SW480 (cell line): ENCODE measurements at regions not wholly inside any gene's neighbourhood (a gene's known extent, or its start where the extent isn't known, plus 50 kb on each side); places are given as distances from the start of the nearest gene placed in this dataset.

ENCODE experiments used
- DNase-seq: peaks from one replicate; pipeline ENCODE4 v3.0.0-alpha.2; 2016; ENCODE audit warnings: low spot score

DNA sequence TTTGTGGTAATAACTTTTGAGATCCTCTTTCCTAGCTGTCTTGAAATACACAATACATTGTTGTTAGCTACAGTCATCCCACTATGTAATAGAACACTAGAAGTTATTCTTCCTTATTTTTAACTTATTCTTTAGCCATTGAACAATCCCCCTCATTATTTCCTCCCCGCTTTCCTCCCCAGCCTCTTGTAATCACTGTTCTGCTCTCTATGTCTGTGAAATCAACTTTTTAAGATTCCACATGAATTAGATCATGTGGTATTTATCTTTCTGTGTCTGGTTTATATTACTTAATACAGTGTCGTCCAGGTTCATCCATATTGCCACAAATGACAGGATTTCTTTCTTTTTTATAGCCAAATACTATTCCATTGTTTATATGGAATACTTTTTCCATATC is 72.9 kb downstream of the SLC10A2 start:
- no peak for DNase-seq

GRCh38 chr13:102984210-102984609 is 82.0 kb downstream of the SLC10A2 start:
- no peak for DNase-seq

DNA sequence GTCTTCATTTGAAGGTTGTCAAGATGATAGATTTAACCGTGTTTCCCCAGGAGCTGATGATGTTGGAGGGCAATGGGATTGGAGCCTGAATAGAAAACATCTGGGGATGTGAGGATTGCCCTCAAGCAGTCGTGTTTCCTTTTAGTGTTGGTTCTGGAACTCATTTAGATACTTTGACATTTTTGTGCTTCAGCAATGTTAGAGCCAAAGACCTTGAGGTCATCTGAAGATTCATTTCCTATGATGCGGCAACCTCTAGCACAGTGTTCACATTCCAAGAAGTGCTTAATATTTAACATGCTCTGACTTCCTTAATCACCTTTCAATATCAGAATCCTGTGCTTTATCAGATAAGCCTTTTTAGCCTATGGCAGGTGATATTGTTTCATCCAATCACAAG is 82.7 kb downstream of the SLC10A2 start:
- no peak for DNase-seq

- DNase-seq, result no peak
Observed at GRCh38 chr13:102980331-102980982, 85.8 kb downstream of the SLC10A2 start.

DNA sequence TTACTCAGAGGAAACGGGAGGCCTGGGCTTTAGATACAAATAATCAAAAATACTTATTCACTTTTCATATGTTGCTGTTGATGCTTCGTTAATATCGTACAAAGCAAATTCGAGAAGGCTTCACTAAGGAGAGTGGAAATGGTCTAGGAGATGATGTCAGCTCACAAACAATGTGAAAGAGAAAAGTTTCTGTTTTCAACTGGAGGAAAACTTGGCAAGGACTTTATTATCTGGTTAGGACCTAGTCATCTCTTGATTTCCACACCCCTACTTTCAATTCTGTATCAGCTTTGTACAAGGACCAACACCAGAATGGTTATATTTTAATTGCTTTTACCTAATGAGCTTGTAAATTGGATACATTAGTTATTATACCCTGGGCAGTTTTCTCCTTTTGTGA is 88.0 kb downstream of the SLC10A2 start:
- no peak for DNase-seq

DNA sequence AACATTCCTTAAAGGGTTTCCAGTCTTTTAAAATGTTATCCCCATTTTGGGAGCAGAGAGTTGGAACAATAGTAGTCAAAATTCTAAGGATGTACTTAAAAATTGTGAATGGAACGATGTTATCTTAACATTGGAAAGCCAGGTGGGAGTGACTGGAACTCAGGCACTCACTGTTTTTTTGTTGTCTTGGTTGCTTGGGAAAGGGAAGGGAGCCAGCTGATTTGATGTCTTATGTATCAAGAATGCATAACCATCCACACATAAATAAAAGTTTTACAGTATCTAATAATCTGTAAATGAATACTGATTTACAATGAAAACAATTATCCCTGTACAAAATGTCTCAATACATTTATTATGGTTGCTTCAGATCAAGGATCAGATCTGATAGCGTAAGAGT is 88.7 kb downstream of the SLC10A2 start:
- DNase-seq, result no peak

GRCh38 chr13:102974317-102975087 is 91.7 kb downstream of the SLC10A2 start:
- no peak for DNase-seq

GRCh38 chr13:102972191-102972590 is 94.0 kb downstream of the SLC10A2 start:
- DNase-seq, result no peak

GRCh38 chr13:102970542-102970941 is 95.7 kb downstream of the SLC10A2 start:
- no peak for DNase-seq

DNA sequence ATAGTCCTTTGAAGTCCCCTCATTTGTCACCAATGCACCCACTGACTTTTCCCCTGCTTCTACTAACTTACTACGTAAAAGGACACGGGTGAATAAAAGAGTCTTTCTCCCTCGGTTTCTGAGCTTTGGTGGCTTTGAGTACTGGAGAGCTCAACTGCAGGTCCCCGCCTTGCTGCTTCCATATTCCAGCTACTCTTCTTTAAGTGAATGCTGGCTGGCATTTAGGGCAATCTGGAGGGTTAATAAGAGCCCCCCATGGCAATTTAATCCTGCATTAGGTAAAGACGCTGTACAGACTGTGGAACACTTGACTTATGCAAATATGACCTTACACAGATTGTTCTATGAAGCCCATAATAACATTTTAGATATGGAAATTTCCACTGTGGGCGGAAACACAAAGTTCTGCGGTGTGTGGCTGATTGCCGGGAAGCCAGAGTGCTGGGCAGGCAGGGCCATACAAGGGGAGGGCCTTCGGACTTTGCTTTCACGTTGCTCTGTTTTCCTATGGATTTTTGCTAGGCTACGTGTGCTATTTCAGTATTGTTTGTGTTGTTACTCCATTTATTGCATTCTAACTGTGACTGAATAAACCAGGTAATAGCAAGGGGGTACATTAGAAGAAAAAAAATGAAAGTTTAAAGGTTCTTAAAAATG is 97.5 kb downstream of the SLC10A2 start:
- DNase-seq, result peak; percentile 8

GRCh38 chr13:102965802-102966201 is 100.4 kb downstream of the SLC10A2 start:
- DNase-seq, result no peak

- DNase-seq, result no peak
Observed at GRCh38 chr13:102962430-102962829, 103.8 kb downstream of the SLC10A2 start.

DNA sequence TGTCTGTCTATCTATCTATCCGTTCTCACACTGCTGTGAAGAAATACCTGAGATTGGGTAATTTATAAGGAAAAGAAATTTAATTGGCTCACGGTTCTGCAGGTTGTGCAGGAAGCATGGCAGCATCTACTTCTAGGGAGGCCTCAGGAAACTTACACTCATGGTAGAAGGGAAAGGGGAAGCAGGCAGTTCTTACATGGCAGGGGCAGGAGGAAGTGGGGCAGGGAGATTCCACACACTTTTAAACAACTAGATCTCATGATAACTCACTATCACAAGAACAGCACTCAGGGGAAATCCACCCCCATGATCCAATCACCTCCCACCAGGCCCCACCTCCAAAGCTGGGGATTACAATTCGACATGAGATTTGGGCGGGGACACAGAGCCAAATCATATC is 105.3 kb downstream of the SLC10A2 start:
- no peak for DNase-seq

DNA sequence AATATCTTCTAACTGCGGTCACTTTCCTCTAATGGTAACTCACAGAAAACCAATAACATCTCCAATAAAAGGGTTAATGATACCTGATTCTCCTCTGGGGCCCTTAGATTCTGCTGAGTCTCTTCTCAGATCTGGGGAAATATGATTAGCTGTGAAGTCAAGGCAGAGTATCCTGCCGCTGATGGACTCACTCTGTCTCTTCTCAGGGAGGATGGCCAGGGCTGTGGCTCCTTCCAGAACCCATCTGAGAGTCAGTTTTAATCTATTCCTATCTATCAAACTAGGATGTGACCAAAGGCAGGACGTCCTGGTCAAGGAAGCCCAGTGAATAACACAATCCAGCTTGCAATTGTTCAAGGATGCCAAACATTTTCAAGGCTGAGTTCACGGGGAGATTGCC is 109.8 kb downstream of the SLC10A2 start:
- DNase-seq, result no peak

DNA sequence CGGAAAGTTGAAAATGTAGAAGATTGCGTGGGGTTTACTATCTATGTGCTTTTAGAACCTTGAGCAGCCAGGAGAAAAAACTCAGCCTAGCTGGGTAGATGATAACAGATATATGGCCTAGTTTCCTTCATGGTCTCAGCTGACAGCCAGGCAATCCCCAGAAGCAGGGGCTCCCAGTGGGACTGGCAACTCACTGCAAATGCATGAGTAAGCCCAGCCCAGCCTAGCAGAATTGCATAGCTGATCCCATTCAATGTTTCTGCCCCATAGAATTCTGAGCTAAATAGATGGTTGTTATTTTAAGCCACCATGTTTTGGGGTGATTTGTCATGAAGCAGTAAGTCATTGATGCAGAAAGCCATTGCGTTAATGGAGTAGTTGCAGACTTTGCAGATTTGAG is 108.5 kb downstream of the ERCC5 start:
- no peak for DNase-seq

- DNase-seq, result no peak
Observed at GRCh38 chr13:102951808-102952207, 106.0 kb downstream of the ERCC5 start.

- DNase-seq, result no peak
Observed at GRCh38 chr13:102947745-102948405, 102.0 kb downstream of the ERCC5 start.

GRCh38 chr13:102945886-102946285 is 100.1 kb downstream of the ERCC5 start:
- DNase-seq, result no peak

DNA sequence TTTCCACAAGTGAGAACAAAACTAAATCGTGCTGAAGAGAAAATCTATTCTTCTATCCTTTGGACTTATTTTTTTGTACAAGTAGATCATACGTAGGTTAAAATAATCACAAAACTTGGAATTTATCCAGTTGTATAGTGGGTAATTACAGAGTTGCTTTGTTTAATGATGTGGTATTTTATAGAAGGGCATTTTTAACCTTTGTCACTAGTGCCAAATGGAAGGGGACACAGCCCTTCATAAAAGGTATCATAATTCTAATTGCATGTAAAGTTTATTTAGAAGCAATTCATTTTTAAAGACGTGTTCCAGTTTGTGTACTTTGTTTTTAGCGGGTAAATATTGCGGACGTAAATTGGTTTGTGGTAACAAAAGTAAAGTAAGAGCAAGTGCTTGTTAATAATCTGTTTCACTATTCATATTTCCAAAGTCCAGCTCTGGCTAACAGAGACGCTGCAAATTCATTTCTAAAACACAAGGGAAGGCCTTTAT is 99.5 kb downstream of the ERCC5 start:
- DNase-seq, result peak; percentile 23

GRCh38 chr13:102944821-102945220 is 99.0 kb downstream of the ERCC5 start:
- no peak for DNase-seq

DNA sequence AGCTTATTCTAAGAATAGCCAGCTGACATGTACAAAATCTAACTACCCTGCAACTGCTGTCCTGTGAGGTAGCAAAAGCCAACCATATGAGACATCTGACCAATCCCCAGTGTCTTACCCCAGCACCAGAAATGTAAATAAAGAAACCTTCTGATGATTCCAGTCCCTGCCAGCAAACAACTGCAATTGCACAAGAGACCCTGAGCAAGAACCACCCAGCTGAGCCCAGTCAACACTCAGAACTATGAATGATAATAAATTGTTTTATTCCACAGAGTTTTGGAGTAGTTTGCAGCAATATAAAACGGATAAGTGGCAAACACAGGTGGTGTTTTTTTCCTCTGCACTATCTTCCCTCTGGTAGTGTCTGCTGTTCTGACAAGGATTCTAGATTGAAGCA is 94.9 kb downstream of the ERCC5 start:
- no peak for DNase-seq

DNA sequence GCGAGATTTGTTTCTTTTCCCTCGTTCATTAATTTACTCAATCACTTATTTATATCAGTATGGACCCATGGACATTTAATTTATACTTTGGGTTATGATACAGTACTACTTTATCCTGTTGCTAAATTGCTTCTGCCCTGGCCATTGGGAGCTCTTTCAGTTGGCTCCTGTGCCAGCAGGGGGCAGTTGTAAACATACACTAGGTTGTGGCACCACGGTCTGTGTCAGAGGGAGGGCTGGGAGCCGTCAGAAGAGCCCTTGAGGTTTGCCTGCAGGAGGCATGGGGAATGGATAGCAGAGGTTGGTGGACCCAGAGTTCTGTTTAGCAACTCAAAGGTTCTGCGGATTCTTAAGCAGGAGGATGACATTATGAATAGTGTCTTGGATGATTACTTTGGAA is 94.3 kb downstream of the ERCC5 start:
- no peak for DNase-seq

DNA sequence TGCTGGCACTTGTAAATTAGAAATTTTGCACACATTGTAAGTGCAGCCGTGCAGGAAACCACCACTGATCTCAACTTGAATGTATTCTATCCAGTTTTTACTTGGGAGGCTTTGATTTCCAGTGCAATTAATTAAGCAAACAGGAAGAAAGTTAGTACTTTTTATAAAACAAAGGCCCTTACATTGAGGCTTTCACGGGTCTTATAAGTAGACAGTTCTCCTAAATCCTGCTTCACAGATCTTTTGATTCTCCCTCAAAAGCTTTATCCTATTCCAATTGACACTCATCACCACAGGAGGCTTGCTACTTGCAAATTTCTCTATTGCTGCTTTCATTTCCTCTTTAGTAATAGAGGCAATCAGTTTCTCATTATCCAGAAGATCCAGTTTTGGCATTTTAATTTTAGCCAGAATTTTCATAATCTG is 90.1 kb downstream of the ERCC5 start:
- no peak for DNase-seq
